GM18517 (cell line): ENCODE measurements at regions not wholly inside any gene's neighbourhood (a gene's known extent, or its start where the extent isn't known, plus 50 kb on each side); places are given as distances from the start of the nearest gene placed in this dataset.
"Not testable (repeated sequence)": the region's sequence is repeated elsewhere in the genome, so short reads cannot be mapped to it uniquely, and the experiment has no call there.

Experiments
- ATAC-seq: cut with Tn5 transposase; IDR thresholded peaks from one replicate; pipeline ENCODE4 v1.9.1; 2021; ENCODE audit warnings: mild to moderate bottlenecking, moderate library complexity; ENCODE audit not compliant: unreplicated experiment

- no peak for ATAC-seq
These were observed 302.4 kb downstream of the PTGER3 start for GRCh38 chr1:70745199-70745598.

GRCh38 chr1:70746062-70746461 is 301.6 kb downstream of the PTGER3 start:
- not testable (repeated sequence) for ATAC-seq

- ATAC-seq: not testable (repeated sequence)
These were observed 300.5 kb downstream of the PTGER3 start for GRCh38 chr1:70747123-70747522.

GRCh38 chr1:70751676-70752287 is 295.8 kb downstream of the PTGER3 start:
- ATAC-seq: not testable (repeated sequence)

- no peak for ATAC-seq
These were observed 292.9 kb downstream of the PTGER3 start for GRCh38 chr1:70754701-70755100.

- ATAC-seq: no peak
These were observed 287.5 kb downstream of the PTGER3 start for GRCh38 chr1:70760154-70760553.

GRCh38 chr1:70762386-70762785 is 285.2 kb downstream of the PTGER3 start:
- ATAC-seq: no peak

- ATAC-seq: no peak
These were observed 282.9 kb downstream of the PTGER3 start for GRCh38 chr1:70764747-70765146.

- ATAC-seq: no peak
These were observed 280.2 kb downstream of the PTGER3 start for GRCh38 chr1:70767377-70767776.

GRCh38 chr1:70768216-70768615 is 279.4 kb downstream of the PTGER3 start:
- ATAC-seq: no peak

- no peak for ATAC-seq
These were observed 269.4 kb downstream of the PTGER3 start for GRCh38 chr1:70778056-70778762.

GRCh38 chr1:70778934-70779333 is 268.7 kb downstream of the PTGER3 start:
- ATAC-seq: no peak

GRCh38 chr1:70779571-70779970 is 268.0 kb downstream of the PTGER3 start:
- no peak for ATAC-seq

- no peak for ATAC-seq
These were observed 262.3 kb downstream of the PTGER3 start for GRCh38 chr1:70785287-70785686.

GRCh38 chr1:70790232-70790923 is 257.2 kb downstream of the PTGER3 start:
- no peak for ATAC-seq

GRCh38 chr1:70795064-70795463 is 252.6 kb downstream of the PTGER3 start:
- ATAC-seq: not testable (repeated sequence)

GRCh38 chr1:70796298-70796697 is 251.3 kb downstream of the PTGER3 start:
- not testable (repeated sequence) for ATAC-seq

GRCh38 chr1:70802625-70803024 is 245.0 kb downstream of the PTGER3 start:
- ATAC-seq: not testable (repeated sequence)

GRCh38 chr1:70805641-70806040 is 242.0 kb downstream of the PTGER3 start:
- ATAC-seq: no peak

- no peak for ATAC-seq
These were observed 240.4 kb downstream of the PTGER3 start for GRCh38 chr1:70807088-70807664.

GRCh38 chr1:70809069-70809468 is 238.5 kb downstream of the PTGER3 start:
- ATAC-seq: no peak

GRCh38 chr1:70811815-70812214 is 235.8 kb downstream of the PTGER3 start:
- no peak for ATAC-seq
